ENCODE measurements at regions not wholly inside any gene's neighbourhood (a gene's known extent, or its start where the extent isn't known, plus 50 kb on each side); places are given as distances from the start of the nearest gene placed in this dataset.

- TF ChIP-seq CTCF (IDR thresholded peaks at IDR 0.05; ENCODE audit: low read length) (no peak), EZH2 (IDR thresholded peaks at IDR 0.05; ENCODE audit: borderline replicate concordance, low read length) (no peak)
These were observed 157.1 kb downstream of the GATA3 start for GRCh38 chr10:8211631-8212030.
